Adrenal gland (tissue), 9 donors: ENCODE measurements at regions not wholly inside any gene's neighbourhood (a gene's known extent, or its start where the extent isn't known, plus 50 kb on each side); places are given as distances from the start of the nearest gene placed in this dataset.

ENCODE experiments used
- DNase-seq, 7 donors: peaks; one replicate each; pipeline ENCODE4 v3.0.0-alpha.2; 2019 to 2020
- H3K27ac ChIP-seq, 5 donors: fragments of 200-600 bp; sonication (generic) in 4 of 5; 1 replicate in 3 of 5; 2 replicates in 2 of 5; pipeline versions ENCODE4 v1.5.1 to v1.8.0; 2016 to 2020; ENCODE audit warnings: mild to moderate bottlenecking in 1 of 5
- H3K27me3 ChIP-seq: fragments of 200-600 bp; 2 replicates; pipeline ENCODE4 v1.8.0; 2021
- H3K36me3 ChIP-seq, 2 donors: fragments of 200-600 bp; replicated peaks in 1 of 2; 1 replicate in 1 of 2; 2 replicates in 1 of 2; pipeline versions ENCODE4 v1.5.1 to v1.8.0; 2018 to 2022
- H3K4me1 ChIP-seq, 2 donors: fragments of 200-600 bp; replicated peaks in 1 of 2; 1 replicate in 1 of 2; 2 replicates in 1 of 2; pipeline versions ENCODE4 v1.5.1 to v1.8.0; 2018 to 2021
- H3K4me3 ChIP-seq, 4 donors: fragments of 200-600 bp; sonication (generic) in 3 of 4; one replicate each; pipeline ENCODE4 v1.5.1; 2016 to 2018
- H3K9me3 ChIP-seq, 3 donors: fragments of 200-600 bp; sonication (generic) in 1 of 3; replicated peaks in 1 of 3; 1 replicate in 2 of 3; 2 replicates in 1 of 3; pipeline versions ENCODE4 v1.5.1 to v1.8.0; 2016 to 2021
- CTCF ChIP-seq, 6 experiments: fragments of 450-650 bp in 4 of 6; fragments of 200-600 bp in 2 of 6; sonication (generic) in 1 of 6; IDR thresholded peaks; 1 replicate in 5 of 6; 2 replicates in 1 of 6; pipeline versions ENCODE4 v1.5.1 to v1.8.0; 2016 to 2021; ENCODE audit warnings: antibody characterized with exemption in 6 of 6, mild to moderate bottlenecking in 2 of 6, moderate library complexity in 1 of 6
- POLR2A ChIP-seq, 2 donors: fragments of 450-650 bp; IDR thresholded peaks; one replicate each; pipeline ENCODE4 v1.6.1; 2017; ENCODE audit warnings: antibody characterized with exemption in 2 of 2, mild to moderate bottlenecking in 2 of 2, moderate library complexity in 1 of 2
- WGBS, 4 donors: extraction: QIAGEN DNeasy Blood & Tissue Kit in 2 of 4; methylation state at CpG; one replicate each; pipeline versions ENCODE4 v1.1.5 to v1.1.7; 2013 to 2017; 5-methylcytosine and 5-hydroxymethylcytosine counted together
- intact Hi-C, 2 donors: fragments of 100-400 bp; cut with DNase I; formaldehyde crosslinking; loops; one replicate each; pipeline versions ENCODE4 v1.14.1 to v1.15.0; 2022 to 2023
- donor health status: healthy with polysubstance abuse.
- donor health status: Bipolar disorder and iron deficiency.
- donor health status: DM: yes; HTN: yes; CAD: no.
- donor health status: DM: no; HTN: no; CAD: no.
- donor health status: DM: no; HTN: no; CAD: no.

GRCh38 chr2:22491442-22491841 lies 893.5 kb upstream of the KLHL29 start:
- WGBS, 4 donors: 72 to 80% (median 77%) methylated on average over 5 of the region's 5 CpGs
- TF ChIP-seq POLR2A (IDR thresholded peaks at IDR 0.05) (no peak), CTCF (IDR thresholded peaks at IDR 0.05) (no peak)
- intact Hi-C loops: no loop called here
- H3K36me3 ChIP-seq: no peaks in the 10 kb centered on the region
- H3K9me3 ChIP-seq: no peaks in the 10 kb centered on the region
- H3K27me3 ChIP-seq: no peaks in the 10 kb centered on the region
- no peak overlapping the region for H3K4me3 ChIP-seq
- H3K4me1 ChIP-seq: no peaks in the 10 kb centered on the region
- no peak overlapping the region for H3K27ac ChIP-seq
- DNase-seq: no peak

GRCh38 chr2:22494156-22494555 lies 890.8 kb upstream of the KLHL29 start:
- no peak for DNase-seq
- H3K4me3 ChIP-seq: no peak overlapping the region
- no peaks in the 10 kb centered on the region for H3K9me3 ChIP-seq
- intact Hi-C loops: no loop called here
- WGBS, 4 donors: 48 to 56% (median 51%) methylated on average over 3 of the region's 3 CpGs
- no peaks in the 10 kb centered on the region for H3K36me3 ChIP-seq
- H3K27ac ChIP-seq: no peak overlapping the region
- no peaks in the 10 kb centered on the region for H3K4me1 ChIP-seq
- TF ChIP-seq CTCF (IDR thresholded peaks at IDR 0.05) (no peak), POLR2A (IDR thresholded peaks at IDR 0.05) (no peak)
- no peaks in the 10 kb centered on the region for H3K27me3 ChIP-seq

GRCh38 chr2:22497064-22497463 lies 887.9 kb upstream of the KLHL29 start:
- intact Hi-C loops: no loop called here

GRCh38 chr2:22497789-22498188 lies 887.2 kb upstream of the KLHL29 start:
- no peak overlapping the region for H3K4me3 ChIP-seq
- no peak for DNase-seq
- no peaks in the 10 kb centered on the region for H3K36me3 ChIP-seq
- H3K4me1 ChIP-seq: no peaks in the 10 kb centered on the region
- intact Hi-C loops: no loop called here
- 74 to 91% (median 88%) methylated on average over 3 of the region's 3 CpGs for WGBS, 4 donors
- no peaks in the 10 kb centered on the region for H3K9me3 ChIP-seq
- no peak for TF ChIP-seq POLR2A (IDR thresholded peaks at IDR 0.05)
- TF ChIP-seq CTCF (IDR thresholded peaks at IDR 0.05): no peak
- no peaks in the 10 kb centered on the region for H3K27me3 ChIP-seq
- H3K27ac ChIP-seq: no peak overlapping the region

More at GRCh38 chr2:22497064-22497463, 887.9 kb upstream of the KLHL29 start:
- Histone ChIP-seq H3K9me3 (no peaks in the 10 kb centered on the region), H3K27me3 (no peaks in the 10 kb centered on the region), H3K4me1 (no peaks in the 10 kb centered on the region), H3K4me3 (no peak overlapping the region), H3K36me3 (no peaks in the 10 kb centered on the region), H3K27ac (no peak overlapping the region)
- DNase-seq: no peak
- TF ChIP-seq POLR2A (IDR thresholded peaks at IDR 0.05) (no peak), CTCF (IDR thresholded peaks at IDR 0.05) (no peak)
- 68 to 87% (median 72%) methylated on average over 1 of the region's 1 CpG for WGBS, 4 donors
